ENCODE measurements at regions not wholly inside any gene's neighbourhood (a gene's known extent, or its start where the extent isn't known, plus 50 kb on each side); places are given as distances from the start of the nearest gene placed in this dataset.
"Not testable (repeated sequence)": the region's sequence is repeated elsewhere in the genome, so short reads cannot be mapped to it uniquely, and the experiment has no call there.

DNA sequence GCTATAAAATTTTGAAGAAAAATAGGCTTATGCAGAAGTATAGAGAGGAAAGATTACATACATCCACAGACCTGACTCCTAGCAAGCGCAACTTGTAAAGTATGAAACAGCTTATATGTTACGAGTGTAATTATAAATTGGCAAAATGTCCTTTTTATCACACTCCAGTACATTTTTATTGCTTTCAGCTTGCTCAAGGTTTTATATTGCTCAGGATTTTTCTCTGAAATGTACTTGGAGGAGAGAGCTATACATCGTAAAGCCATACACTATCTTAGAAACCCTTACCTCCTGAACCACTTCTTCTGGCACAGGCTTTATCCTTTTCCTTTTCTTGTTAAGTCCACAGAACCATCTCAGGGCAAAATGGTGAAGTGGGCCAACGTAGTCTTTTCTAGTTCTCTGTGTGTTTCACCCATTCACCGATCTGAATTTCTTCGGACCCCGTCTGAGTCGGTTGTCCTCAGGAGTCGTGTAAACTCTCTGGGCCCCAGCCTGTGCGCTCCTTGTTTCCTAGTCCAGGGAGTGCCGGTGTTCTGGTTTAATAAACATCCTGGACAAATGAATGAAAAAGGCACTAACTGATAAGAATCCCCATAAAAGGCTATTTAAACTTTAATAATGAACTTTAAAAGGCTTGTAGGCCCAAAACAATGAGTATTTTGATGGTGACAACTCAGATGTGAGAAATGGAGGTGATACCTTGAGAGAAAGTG is 150.2 kb upstream of the SPATA31A3 start:
- CTCF ChIA-PET; intact Hi-C loops (cut with micrococcal nuclease); DNase-seq (ENCODE audit: low read depth, low spot score); BruUV-seq (replicated peaks); H3K4me1 ChIP-seq (ENCODE audit: control insufficient read depth in 1 of 2, insufficient read depth in 2 of 2, low read length in 2 of 2); RAD21 ChIA-PET (ENCODE audit: low non-redundant PET in 1 of 2, low total read pairs in 2 of 2, uncharacterized antibody in 2 of 2, unreplicated experiment in 2 of 2); H3K9ac ChIP-seq (ENCODE audit: low read length); H3K27ac ChIP-seq (ENCODE audit: low read depth, low read length); H3K9me3 ChIP-seq (ENCODE audit: control insufficient read depth in 1 of 2, insufficient read depth in 1 of 2, low read depth in 1 of 2, low read length in 2 of 2); H4K20me1 ChIP-seq (ENCODE audit: insufficient read depth); H3K27me3 ChIP-seq (ENCODE audit: insufficient read depth, low read length); H3K36me3 ChIP-seq (ENCODE audit: control insufficient read depth in 1 of 2, insufficient read depth in 2 of 2, low read length in 2 of 2); H3K9me2 ChIP-seq (ENCODE audit: insufficient read depth); H3K4me3 ChIP-seq (replicated peaks in 1 of 2; ENCODE audit: low read depth in 1 of 2, low read length in 2 of 2); ATAC-seq; POLR2A ChIA-PET; H2AFZ ChIP-seq (ENCODE audit: low read depth, low read length, poor library complexity, severe bottlenecking); H3K4me2 ChIP-seq (ENCODE audit: low read length); H3K79me2 ChIP-seq (ENCODE audit: insufficient read depth, low read length): not testable (repeated sequence)

DNA sequence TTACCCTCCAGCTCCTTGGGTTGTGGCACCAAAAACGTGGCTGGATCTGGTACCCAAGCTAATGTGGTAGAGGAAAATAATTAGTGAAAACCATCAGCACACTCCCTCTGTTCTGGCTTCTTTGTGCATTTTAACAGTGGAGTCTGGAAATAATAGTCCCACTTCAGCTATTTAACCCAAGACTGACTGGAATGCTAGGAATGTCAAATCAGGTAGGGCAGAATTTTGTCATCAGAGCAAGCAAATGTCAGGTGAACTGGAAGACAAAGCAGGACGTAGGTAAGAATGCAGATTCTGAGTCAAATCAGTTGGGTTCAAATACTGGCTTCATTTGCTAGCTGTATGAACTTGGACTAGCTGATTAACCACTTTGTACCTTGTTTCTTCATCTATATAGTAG is 144.0 kb upstream of the SPATA31A3 start:
- H3K27ac ChIP-seq (ENCODE audit: low read depth, low read length); H4K20me1 ChIP-seq (ENCODE audit: insufficient read depth); H2AFZ ChIP-seq (ENCODE audit: low read depth, low read length, poor library complexity, severe bottlenecking); H3K9me3 ChIP-seq (ENCODE audit: control insufficient read depth in 1 of 2, insufficient read depth in 1 of 2, low read depth in 1 of 2, low read length in 2 of 2); H3K4me3 ChIP-seq (replicated peaks in 1 of 2; ENCODE audit: low read depth in 1 of 2, low read length in 2 of 2); ATAC-seq; H3K9me2 ChIP-seq (ENCODE audit: insufficient read depth); BruUV-seq (replicated peaks); CTCF ChIA-PET; H3K27me3 ChIP-seq (ENCODE audit: insufficient read depth, low read length); H3K9ac ChIP-seq (ENCODE audit: low read length); DNase-seq (ENCODE audit: low read depth, low spot score); POLR2A ChIA-PET; intact Hi-C loops (cut with micrococcal nuclease); H3K36me3 ChIP-seq (ENCODE audit: control insufficient read depth in 1 of 2, insufficient read depth in 2 of 2, low read length in 2 of 2); H3K79me2 ChIP-seq (ENCODE audit: insufficient read depth, low read length); RAD21 ChIA-PET (ENCODE audit: low non-redundant PET in 1 of 2, low total read pairs in 2 of 2, uncharacterized antibody in 2 of 2, unreplicated experiment in 2 of 2); H3K4me1 ChIP-seq (ENCODE audit: control insufficient read depth in 1 of 2, insufficient read depth in 2 of 2, low read length in 2 of 2); H3K4me2 ChIP-seq (ENCODE audit: low read length): not testable (repeated sequence)

DNA sequence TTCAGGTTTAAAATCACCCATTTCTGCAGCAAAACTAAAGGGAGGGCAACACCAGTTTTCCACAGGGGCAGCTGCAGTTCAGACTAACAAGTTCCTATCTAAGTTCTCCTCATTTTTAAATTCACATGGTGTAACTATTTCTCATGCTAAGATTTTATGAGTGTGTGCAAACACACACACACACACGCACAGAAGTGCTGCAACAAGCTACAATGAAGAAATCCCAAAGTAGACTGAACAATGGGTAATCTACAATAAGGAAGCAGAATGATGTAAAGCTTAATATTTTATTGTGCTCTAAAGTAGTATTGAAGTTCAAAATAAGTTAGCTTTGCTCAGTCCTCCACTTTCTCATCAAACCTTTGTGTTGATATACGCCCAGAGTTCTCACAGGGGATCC is 140.8 kb upstream of the SPATA31A3 start:
- H3K9ac ChIP-seq (ENCODE audit: low read length); intact Hi-C loops (cut with micrococcal nuclease); ATAC-seq; H3K4me2 ChIP-seq (ENCODE audit: low read length); BruUV-seq (replicated peaks); H3K79me2 ChIP-seq (ENCODE audit: insufficient read depth, low read length); H3K4me1 ChIP-seq (ENCODE audit: control insufficient read depth in 1 of 2, insufficient read depth in 2 of 2, low read length in 2 of 2); POLR2A ChIA-PET; H3K9me3 ChIP-seq (ENCODE audit: control insufficient read depth in 1 of 2, insufficient read depth in 1 of 2, low read depth in 1 of 2, low read length in 2 of 2); H3K27ac ChIP-seq (ENCODE audit: low read depth, low read length); H4K20me1 ChIP-seq (ENCODE audit: insufficient read depth); H3K36me3 ChIP-seq (ENCODE audit: control insufficient read depth in 1 of 2, insufficient read depth in 2 of 2, low read length in 2 of 2); DNase-seq (ENCODE audit: low read depth, low spot score); H3K9me2 ChIP-seq (ENCODE audit: insufficient read depth); RAD21 ChIA-PET (ENCODE audit: low non-redundant PET in 1 of 2, low total read pairs in 2 of 2, uncharacterized antibody in 2 of 2, unreplicated experiment in 2 of 2); H2AFZ ChIP-seq (ENCODE audit: low read depth, low read length, poor library complexity, severe bottlenecking); H3K27me3 ChIP-seq (ENCODE audit: insufficient read depth, low read length); CTCF ChIA-PET; H3K4me3 ChIP-seq (replicated peaks in 1 of 2; ENCODE audit: low read depth in 1 of 2, low read length in 2 of 2): not testable (repeated sequence)

DNA sequence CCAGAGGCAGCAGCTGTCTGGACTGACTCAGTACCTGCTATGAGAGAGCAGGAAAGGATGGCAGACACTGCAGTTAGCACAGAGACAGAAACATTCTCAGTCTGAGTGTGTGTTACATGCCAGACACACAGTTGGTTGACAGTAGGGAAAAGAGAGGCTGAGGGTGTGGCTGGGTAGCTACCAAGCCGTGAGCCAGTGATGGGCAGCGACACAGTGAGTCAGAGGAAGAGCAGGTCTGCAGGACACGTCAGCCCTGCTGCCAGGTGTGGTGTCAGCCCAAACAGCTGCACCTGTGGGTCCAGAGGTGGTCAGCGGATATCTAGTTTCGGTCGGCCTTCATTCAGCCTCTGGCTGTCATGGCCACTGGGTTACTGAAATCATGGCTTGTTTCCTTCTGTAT is 124.4 kb upstream of the SPATA31A3 start:
- H3K27ac ChIP-seq (ENCODE audit: low read depth, low read length); H2AFZ ChIP-seq (ENCODE audit: low read depth, low read length, poor library complexity, severe bottlenecking); H3K9ac ChIP-seq (ENCODE audit: low read length); H3K4me3 ChIP-seq (replicated peaks in 1 of 2; ENCODE audit: low read depth in 1 of 2, low read length in 2 of 2); H3K36me3 ChIP-seq (ENCODE audit: control insufficient read depth in 1 of 2, insufficient read depth in 2 of 2, low read length in 2 of 2); H3K9me3 ChIP-seq (ENCODE audit: control insufficient read depth in 1 of 2, insufficient read depth in 1 of 2, low read depth in 1 of 2, low read length in 2 of 2); H3K79me2 ChIP-seq (ENCODE audit: insufficient read depth, low read length); H3K9me2 ChIP-seq (ENCODE audit: insufficient read depth); POLR2A ChIA-PET; BruUV-seq (replicated peaks); H3K4me2 ChIP-seq (ENCODE audit: low read length); DNase-seq (ENCODE audit: low read depth, low spot score); RAD21 ChIA-PET (ENCODE audit: low non-redundant PET in 1 of 2, low total read pairs in 2 of 2, uncharacterized antibody in 2 of 2, unreplicated experiment in 2 of 2); H3K27me3 ChIP-seq (ENCODE audit: insufficient read depth, low read length); intact Hi-C loops (cut with micrococcal nuclease); CTCF ChIA-PET; H4K20me1 ChIP-seq (ENCODE audit: insufficient read depth); H3K4me1 ChIP-seq (ENCODE audit: control insufficient read depth in 1 of 2, insufficient read depth in 2 of 2, low read length in 2 of 2): not testable (repeated sequence)
- peak; percentile 72 for ATAC-seq

DNA sequence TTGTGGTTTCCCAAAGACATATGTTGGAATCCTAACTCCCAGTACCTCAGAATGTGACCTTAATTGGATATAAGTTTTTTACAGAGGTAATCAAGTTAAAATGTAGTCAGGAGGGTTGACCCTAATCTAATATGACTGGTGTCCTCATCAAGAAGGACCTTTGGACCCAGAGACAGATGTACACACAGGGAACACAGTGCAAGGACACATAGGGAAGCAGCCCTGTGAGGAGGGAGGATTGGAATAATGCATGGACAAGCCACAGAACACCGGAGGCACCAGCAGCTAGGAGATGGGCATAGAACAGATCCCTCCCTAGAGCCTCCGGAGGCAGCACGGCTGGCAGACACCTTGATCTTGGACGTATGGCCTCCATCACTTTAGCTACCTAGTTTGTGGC is 119.8 kb upstream of the SPATA31A3 start:
- intact Hi-C loops (cut with micrococcal nuclease); H3K9me2 ChIP-seq (ENCODE audit: insufficient read depth); H2AFZ ChIP-seq (ENCODE audit: low read depth, low read length, poor library complexity, severe bottlenecking); POLR2A ChIA-PET; ATAC-seq; DNase-seq (ENCODE audit: low read depth, low spot score); H3K9me3 ChIP-seq (ENCODE audit: control insufficient read depth in 1 of 2, insufficient read depth in 1 of 2, low read depth in 1 of 2, low read length in 2 of 2); CTCF ChIA-PET; H3K4me2 ChIP-seq (ENCODE audit: low read length); H4K20me1 ChIP-seq (ENCODE audit: insufficient read depth); H3K9ac ChIP-seq (ENCODE audit: low read length); RAD21 ChIA-PET (ENCODE audit: low non-redundant PET in 1 of 2, low total read pairs in 2 of 2, uncharacterized antibody in 2 of 2, unreplicated experiment in 2 of 2); H3K27me3 ChIP-seq (ENCODE audit: insufficient read depth, low read length); H3K4me3 ChIP-seq (replicated peaks in 1 of 2; ENCODE audit: low read depth in 1 of 2, low read length in 2 of 2); H3K36me3 ChIP-seq (ENCODE audit: control insufficient read depth in 1 of 2, insufficient read depth in 2 of 2, low read length in 2 of 2); H3K79me2 ChIP-seq (ENCODE audit: insufficient read depth, low read length); H3K27ac ChIP-seq (ENCODE audit: low read depth, low read length); BruUV-seq (replicated peaks); H3K4me1 ChIP-seq (ENCODE audit: control insufficient read depth in 1 of 2, insufficient read depth in 2 of 2, low read length in 2 of 2): not testable (repeated sequence)

Data from HCT116 (cell line).